Astrocyte (in vitro differentiated cells and primary cell): ENCODE measurements at regions not wholly inside any gene's neighbourhood (a gene's known extent, or its start where the extent isn't known, plus 50 kb on each side); places are given as distances from the start of the nearest gene placed in this dataset.
A peak's percentile ranks its signal among the peaks of the same experiment; 100 is the strongest.

Experiments used
- EZH2 ChIP-seq: IDR thresholded peaks from 2 replicates; pipeline ENCODE4 v1.6.1; 2012; ENCODE audit warnings: mild to moderate bottlenecking, low read length, inconsistent platforms; ENCODE audit not compliant: insufficient read depth
- TF ChIP-seq, protein P1 (sequence below): IDR thresholded peaks from 2 replicates; pipeline ENCODE4 v1.5.1; 2011; ENCODE audit warnings: low read depth, mild to moderate bottlenecking, inconsistent platforms, low read length, moderate library complexity; ENCODE audit not compliant: insufficient read depth

DNA sequence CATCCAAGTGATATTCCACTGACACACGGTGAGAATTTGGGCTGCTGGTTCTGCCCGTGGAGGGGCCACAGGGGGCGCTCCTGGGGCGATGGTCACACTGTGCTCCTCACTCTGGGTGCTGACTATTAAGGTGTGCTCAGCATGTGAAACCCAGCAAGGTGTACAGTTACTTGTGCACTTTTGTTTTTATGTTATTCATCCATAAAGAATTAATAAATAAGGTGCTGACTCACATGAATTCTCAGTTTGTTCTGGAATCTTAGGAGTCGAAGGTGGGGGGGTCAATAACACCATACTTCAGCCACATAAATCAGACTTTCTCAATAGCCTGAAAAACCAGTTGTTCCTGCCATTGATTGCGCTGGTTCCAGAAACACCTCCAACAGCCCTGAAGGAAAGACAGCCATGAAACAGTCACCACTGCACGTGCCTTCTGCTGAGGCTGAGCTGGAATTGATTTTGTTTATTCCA is 53.5 kb upstream of the SPATA12 start:
- TF ChIP-seq, protein P1, sequence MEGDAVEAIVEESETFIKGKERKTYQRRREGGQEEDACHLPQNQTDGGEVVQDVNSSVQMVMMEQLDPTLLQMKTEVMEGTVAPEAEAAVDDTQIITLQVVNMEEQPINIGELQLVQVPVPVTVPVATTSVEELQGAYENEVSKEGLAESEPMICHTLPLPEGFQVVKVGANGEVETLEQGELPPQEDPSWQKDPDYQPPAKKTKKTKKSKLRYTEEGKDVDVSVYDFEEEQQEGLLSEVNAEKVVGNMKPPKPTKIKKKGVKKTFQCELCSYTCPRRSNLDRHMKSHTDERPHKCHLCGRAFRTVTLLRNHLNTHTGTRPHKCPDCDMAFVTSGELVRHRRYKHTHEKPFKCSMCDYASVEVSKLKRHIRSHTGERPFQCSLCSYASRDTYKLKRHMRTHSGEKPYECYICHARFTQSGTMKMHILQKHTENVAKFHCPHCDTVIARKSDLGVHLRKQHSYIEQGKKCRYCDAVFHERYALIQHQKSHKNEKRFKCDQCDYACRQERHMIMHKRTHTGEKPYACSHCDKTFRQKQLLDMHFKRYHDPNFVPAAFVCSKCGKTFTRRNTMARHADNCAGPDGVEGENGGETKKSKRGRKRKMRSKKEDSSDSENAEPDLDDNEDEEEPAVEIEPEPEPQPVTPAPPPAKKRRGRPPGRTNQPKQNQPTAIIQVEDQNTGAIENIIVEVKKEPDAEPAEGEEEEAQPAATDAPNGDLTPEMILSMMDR, result peak; percentile 8
- no peak for TF ChIP-seq EZH2
